ENCODE measurements at regions not wholly inside any gene's neighbourhood (a gene's known extent, or its start where the extent isn't known, plus 50 kb on each side); places are given as distances from the start of the nearest gene placed in this dataset.

- ChIA-PET POLR2A (no interaction called here), CTCF (no interaction called here)
- Histone ChIP-seq H3K27ac (ENCODE audit: low read length) (no peak overlapping the region), H3K4me1 (ENCODE audit: control insufficient read depth, insufficient read depth, low read length) (no peaks in the 10 kb centered on the region), H3K27me3 (ENCODE audit: control insufficient read depth, insufficient read depth, low read length) (no peaks in the 10 kb centered on the region), H3K36me3 (ENCODE audit: control insufficient read depth, insufficient read depth, low read length) (no peaks in the 10 kb centered on the region), H3K9me3 (ENCODE audit: control insufficient read depth, insufficient read depth, low read depth, low read length) (no peaks in the 10 kb centered on the region), H3K4me3 (ENCODE audit: low read depth in 2 of 2, low read length in 2 of 2) (no peak overlapping the region)
- no TSS peak for BruUV-seq (replicated peaks)
- intact Hi-C loops (cut with micrococcal nuclease; ENCODE audit: unreplicated experiment), result no loop called here
- DNase-seq (ENCODE audit: low read depth, low spot score), result no peak
- in situ Hi-C loops (cut with HindIII; ENCODE audit: low pct_unique_long_range_greater_than_20kb, low sequenced_read_pairs), result no loop called here
- TF ChIP-seq, protein P1, sequence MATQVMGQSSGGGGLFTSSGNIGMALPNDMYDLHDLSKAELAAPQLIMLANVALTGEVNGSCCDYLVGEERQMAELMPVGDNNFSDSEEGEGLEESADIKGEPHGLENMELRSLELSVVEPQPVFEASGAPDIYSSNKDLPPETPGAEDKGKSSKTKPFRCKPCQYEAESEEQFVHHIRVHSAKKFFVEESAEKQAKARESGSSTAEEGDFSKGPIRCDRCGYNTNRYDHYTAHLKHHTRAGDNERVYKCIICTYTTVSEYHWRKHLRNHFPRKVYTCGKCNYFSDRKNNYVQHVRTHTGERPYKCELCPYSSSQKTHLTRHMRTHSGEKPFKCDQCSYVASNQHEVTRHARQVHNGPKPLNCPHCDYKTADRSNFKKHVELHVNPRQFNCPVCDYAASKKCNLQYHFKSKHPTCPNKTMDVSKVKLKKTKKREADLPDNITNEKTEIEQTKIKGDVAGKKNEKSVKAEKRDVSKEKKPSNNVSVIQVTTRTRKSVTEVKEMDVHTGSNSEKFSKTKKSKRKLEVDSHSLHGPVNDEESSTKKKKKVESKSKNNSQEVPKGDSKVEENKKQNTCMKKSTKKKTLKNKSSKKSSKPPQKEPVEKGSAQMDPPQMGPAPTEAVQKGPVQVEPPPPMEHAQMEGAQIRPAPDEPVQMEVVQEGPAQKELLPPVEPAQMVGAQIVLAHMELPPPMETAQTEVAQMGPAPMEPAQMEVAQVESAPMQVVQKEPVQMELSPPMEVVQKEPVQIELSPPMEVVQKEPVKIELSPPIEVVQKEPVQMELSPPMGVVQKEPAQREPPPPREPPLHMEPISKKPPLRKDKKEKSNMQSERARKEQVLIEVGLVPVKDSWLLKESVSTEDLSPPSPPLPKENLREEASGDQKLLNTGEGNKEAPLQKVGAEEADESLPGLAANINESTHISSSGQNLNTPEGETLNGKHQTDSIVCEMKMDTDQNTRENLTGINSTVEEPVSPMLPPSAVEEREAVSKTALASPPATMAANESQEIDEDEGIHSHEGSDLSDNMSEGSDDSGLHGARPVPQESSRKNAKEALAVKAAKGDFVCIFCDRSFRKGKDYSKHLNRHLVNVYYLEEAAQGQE (IDR thresholded peaks at IDR 0.05; ENCODE audit: insufficient read depth in 1 of 2, low read depth in 2 of 2, low read length in 1 of 2), result no peak
- TF ChIP-seq POLR2AphosphoS5 (IDR thresholded peaks at IDR 0.05; ENCODE audit: low read depth, low read length) (no peak), SIN3A (IDR thresholded peaks at IDR 0.05; ENCODE audit: borderline replicate concordance, insufficient read depth, low read depth, low read length) (no peak), TCF7L2 (IDR thresholded peaks at IDR 0.05; ENCODE audit: low read depth, low read length) (no peak), CTCF (IDR thresholded peaks at IDR 0.05) (no peak)
- ATAC-seq, result no peak
These were observed 272.1 kb downstream of the TLE1 start for GRCh38 chr9:81417299-81417675.

- ChIA-PET CTCF (no interaction called here), POLR2A (no interaction called here)
- no peak for DNase-seq (ENCODE audit: low read depth, low spot score)
- H3K4me3 ChIP-seq (ENCODE audit: low read depth in 2 of 2, low read length in 2 of 2), result no peak overlapping the region
- in situ Hi-C loops (cut with HindIII; ENCODE audit: low pct_unique_long_range_greater_than_20kb, low sequenced_read_pairs), result no loop called here
- no TSS peak for BruUV-seq (replicated peaks)
- ATAC-seq, result no peak
- H3K4me1 ChIP-seq (ENCODE audit: control insufficient read depth, insufficient read depth, low read length), result no peaks in the 10 kb centered on the region
- no peak for TF ChIP-seq POLR2AphosphoS5 (IDR thresholded peaks at IDR 0.05; ENCODE audit: low read depth, low read length)
- TF ChIP-seq, protein P1 (IDR thresholded peaks at IDR 0.05; ENCODE audit: insufficient read depth in 1 of 2, low read depth in 2 of 2, low read length in 1 of 2), result no peak
- no peak for TF ChIP-seq CTCF (IDR thresholded peaks at IDR 0.05)
- no peaks in the 10 kb centered on the region for H3K9me3 ChIP-seq (ENCODE audit: control insufficient read depth, insufficient read depth, low read depth, low read length)
- H3K27ac ChIP-seq (ENCODE audit: low read length), result no peak overlapping the region
- no peaks in the 10 kb centered on the region for H3K27me3 ChIP-seq (ENCODE audit: control insufficient read depth, insufficient read depth, low read length)
- H3K36me3 ChIP-seq (ENCODE audit: control insufficient read depth, insufficient read depth, low read length), result no peaks in the 10 kb centered on the region
- intact Hi-C loops (cut with micrococcal nuclease; ENCODE audit: unreplicated experiment), result no loop called here
These were observed 272.7 kb downstream of the TLE1 start for GRCh38 chr9:81416476-81417298.

All from Panc1 (cell line).